HG02610 (cell line): ENCODE measurements at regions not wholly inside any gene's neighbourhood (a gene's known extent, or its start where the extent isn't known, plus 50 kb on each side); places are given as distances from the start of the nearest gene placed in this dataset.

ENCODE experiments used
- ATAC-seq: cut with Tn5 transposase; IDR thresholded peaks from one replicate; pipeline ENCODE4 v1.9.1; 2021; ENCODE audit warnings: mild to moderate bottlenecking, moderate library complexity; ENCODE audit not compliant: unreplicated experiment

DNA sequence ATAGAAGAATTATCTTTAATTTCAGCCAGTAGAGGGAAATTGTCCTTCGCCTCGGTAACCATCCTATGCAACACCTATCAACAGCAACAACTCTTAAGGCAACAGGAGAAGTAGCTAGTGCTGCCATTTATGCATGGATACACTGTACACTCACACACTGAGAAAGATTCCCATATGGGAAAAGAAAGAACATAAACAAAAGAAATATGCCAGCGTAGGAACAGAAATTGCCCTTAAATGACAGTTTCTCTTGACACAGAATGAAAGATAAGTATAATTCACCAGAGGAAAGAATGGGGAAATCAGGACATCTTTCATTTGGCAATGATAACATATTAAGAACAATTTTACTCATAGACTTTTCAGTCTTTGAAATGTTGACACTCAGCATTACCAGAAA, 466.9 kb downstream of the BCAT1 start:
- no peak for ATAC-seq

DNA sequence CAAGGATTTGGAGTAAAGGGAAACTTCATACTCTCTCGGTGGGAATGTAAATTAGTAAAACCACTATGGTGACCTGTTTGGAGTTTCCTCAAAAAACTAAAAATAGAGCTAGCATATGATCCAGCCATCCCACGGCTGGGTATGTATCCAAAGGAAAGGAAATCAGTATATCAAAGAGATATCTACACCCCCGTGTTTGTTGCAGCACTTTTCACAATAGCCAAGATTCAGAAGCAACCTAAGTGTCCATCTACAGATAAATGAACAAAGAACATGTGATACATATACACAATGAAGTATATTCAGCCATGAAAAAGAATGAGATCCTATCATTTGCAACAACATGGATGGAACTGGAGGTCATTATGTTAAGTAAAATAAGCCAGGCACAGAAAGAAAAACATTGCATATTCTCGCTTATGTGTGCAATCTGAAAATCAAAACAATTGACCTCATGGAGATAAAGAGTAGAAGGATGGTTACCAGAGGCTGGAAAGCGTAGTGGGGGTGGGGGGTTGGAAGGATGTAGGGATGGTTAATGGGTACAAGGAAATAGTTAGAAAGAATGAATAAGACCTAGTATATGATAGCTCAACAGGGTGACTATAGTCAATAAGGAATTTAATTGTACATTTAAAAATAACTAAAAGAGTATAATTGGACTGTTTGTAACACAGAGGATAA, 468.0 kb downstream of the BCAT1 start:
- no peak for ATAC-seq

DNA sequence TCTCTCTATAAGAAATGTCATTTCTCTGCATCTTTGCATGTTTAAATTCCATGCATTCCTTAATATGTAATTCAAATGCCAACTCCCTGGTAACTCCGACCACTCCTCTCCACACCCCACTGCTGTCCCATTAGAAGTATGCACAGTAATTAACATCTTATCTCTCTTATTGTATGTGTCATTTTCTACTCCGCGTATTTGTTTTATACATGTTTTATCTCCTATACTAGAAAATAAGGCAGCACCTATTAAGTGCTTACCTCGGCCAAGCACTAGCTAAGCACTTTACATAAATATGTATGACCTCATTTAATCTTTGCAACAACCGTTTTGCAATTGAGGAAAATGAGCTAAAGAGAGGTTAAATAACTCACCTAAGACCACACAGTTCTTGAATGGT, 469.8 kb downstream of the BCAT1 start:
- ATAC-seq: no peak

DNA sequence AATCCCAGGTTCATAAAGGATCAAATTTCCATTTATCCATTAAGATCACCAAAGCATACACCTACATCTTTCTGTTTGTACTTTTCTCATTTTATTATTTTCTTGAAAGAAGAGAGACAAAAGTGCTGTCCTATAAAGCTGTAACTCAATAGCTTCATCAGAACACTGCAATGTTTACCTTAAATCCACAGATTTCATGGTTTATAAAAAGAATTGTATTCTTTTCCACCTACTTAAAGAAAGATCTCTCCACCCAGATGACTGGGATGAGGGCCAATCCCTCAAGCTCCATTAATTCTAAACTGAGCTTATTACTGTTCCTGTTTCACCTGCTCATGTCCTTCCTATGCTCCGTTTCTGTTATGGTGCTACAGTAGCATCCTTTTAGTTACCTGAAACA, 470.6 kb downstream of the BCAT1 start:
- no peak for ATAC-seq

DNA sequence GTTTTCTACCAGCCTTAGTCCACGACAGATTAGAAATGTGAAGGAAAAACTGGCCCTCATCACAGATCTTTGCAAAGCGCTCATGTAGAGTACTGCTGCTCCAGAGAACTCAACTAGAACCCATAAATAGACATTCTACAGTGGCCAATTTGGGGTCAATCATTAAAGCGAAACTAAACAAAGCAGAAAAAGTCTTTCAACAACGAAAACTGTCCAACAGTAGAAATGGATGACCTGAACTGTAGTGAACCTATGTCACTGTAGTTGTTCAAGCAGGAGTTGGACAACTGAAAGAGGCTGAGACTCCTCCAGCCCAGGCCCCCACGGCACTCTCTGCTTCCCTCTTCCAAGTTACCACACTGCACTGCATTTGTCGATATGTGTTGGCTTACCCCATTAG, 472.6 kb downstream of the BCAT1 start:
- no peak for ATAC-seq

DNA sequence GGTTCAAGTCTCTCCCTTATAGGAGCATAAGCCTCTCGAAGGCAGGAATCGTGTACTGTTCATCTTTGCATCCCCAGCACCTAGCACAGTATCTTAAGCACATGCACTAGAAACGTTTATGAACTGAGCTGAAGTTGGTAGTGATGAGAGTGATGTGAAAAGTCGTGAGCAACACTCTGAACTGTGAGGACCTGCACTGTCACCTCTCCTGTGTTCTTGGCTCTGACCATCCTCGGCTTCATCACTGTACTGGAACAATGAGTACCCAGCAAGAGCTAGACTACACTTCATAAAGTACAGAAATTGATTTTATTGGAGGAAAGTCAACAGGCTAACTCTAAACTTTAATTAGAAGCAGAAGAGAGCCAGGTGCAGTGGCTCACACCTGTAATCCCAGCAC, 473.6 kb downstream of the BCAT1 start:
- ATAC-seq: no peak

DNA sequence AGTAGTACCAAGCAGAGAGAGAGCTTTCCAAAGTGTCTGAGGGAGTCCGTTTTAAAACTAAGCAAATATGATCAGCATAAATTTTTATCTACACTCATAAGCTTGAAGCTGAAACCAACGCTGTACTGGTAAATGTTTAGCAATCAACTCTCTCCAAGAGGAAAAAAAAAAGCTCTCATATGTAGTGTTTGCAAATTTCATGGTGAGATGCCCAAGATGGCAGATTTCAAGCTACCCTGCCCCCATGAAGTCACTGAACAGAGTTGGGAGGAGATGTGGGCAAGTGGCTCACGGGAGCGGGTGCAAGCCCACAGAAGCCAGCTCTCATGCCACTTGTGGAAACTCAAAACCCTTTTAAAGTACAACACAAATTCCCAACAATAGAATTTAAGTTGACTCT, 475.8 kb downstream of the BCAT1 start:
- ATAC-seq: no peak

DNA sequence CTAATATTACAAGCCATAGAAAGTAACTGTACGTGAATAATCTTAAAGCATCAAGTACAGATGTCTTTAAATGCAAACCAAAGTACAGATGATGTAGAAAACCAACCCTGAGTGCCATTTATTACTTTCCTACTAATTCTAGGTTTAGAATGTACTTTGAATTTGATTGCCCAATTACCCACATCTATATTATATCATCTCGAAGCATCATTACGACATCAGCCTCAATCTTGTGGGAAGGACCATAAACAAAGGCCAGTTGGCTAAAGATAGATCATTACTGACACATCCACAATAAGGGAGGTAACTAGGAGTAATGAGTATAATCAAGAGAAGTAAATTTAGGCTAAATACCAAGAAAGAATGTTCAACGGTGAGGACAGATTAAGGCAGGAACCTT, 478.9 kb downstream of the BCAT1 start:
- no peak for ATAC-seq

DNA sequence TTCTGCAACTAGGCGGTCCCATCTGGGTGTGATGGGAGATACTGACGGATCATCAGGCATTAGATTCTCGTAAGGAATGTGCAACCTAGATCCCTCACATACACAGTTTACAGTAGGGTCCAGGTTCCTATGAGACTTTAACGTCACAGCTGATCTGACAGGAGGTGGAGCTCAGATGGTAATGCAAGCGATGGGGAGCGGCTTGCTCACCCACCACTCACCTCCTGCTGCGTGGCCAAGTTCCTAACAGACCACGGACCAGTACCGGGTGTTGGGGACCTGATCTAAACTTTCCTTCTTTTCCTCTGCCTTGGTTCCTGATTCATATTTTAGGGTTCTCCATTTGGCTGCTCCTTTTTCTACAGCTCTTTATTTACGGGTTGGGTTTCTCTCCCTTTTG, 479.8 kb downstream of the BCAT1 start:
- ATAC-seq: no peak

DNA sequence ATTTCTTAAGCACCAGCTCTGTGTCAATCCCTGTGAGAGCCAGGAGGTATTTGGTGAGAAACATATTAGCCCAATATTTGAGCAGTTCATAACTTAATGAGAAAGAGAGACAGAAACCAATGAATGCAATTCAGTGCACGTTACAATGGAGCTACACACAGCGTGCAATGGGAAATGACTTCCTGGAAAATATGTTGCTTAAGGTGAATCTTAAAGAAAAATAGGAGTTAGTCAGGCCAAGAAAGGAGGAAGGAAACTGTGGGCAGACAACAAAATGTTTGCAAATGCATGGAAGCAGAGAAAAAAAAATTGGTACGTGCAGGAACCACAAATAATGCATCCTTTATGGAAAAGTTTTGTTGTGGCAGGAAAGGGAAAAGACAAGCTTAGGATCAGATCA, 481.7 kb downstream of the BCAT1 start:
- ATAC-seq: no peak

DNA sequence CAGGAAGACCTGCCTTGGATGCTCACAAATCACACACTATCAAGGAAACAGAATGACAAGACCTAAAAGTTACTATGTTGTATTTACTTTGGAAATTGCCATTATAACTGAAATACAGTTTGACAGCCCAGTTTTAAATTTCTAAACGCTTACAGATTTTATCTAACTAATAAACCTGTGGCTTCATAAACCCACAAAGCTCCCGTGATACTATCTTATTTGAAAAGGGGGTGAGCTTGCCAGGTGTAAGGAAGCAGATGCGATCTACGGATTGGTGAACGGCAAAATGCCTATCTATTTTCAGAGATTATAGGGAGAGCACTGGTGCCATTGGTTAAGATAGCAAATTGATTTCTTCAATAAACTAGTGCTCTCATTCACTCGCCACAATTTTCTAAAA, 485.5 kb downstream of the BCAT1 start:
- ATAC-seq: no peak

DNA sequence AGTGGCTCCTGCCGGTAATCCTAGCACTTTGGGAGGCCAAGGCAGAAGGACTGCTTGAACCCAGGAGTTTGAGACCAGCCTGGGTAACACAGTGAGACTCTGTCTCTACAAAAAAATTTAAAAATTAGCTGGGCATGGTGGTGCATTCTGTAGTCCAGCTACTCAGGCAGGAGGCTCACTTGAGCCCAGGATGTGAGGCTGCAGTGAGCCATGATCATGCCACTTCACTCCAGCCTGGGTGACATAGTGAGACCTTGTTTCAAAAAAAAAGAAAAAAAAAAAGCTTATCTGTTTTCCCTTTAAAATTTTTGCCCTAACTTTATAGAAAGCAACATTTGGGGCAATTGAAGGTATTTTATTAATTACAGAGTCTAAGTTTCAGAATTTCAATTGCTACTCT, 486.0 kb downstream of the BCAT1 start:
- no peak for ATAC-seq

DNA sequence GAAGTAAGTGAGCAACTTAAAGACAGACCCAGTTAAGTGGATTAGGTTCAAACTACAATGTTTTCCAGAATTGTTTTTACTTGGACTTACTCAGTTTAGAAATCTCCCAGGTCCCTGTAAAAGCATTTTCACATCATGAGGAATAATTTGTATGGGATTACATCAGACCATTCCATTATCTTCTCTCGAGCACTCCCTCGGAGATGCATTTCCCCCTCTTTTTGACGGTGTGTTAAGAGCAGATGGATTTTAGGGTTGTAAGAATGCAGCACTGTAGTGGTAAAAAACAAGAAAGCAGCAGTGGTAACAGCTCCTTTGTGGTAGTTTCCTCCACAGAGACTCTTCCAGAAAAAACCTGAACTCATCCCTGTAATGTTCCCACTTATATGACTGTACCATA, 488.4 kb downstream of the BCAT1 start:
- ATAC-seq: no peak

DNA sequence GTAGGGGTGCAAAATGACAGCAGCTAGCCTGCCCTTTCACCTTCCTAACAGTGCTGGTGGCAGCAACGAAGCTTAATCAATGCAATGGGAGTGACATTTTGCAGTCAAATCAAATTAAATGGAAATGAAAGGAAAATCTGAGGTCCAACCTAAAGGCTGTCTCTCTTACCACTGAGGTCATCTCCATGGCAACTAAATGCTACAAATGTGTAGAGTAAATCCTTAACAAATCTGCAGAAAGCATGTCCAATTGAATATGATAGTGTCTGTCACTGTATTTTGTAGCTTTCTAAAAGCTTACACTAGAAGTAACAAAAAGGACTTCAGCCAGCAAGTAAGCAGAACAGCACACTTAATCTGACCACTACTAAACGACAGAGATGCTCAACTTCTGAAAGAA, 488.8 kb downstream of the BCAT1 start:
- ATAC-seq: no peak

DNA sequence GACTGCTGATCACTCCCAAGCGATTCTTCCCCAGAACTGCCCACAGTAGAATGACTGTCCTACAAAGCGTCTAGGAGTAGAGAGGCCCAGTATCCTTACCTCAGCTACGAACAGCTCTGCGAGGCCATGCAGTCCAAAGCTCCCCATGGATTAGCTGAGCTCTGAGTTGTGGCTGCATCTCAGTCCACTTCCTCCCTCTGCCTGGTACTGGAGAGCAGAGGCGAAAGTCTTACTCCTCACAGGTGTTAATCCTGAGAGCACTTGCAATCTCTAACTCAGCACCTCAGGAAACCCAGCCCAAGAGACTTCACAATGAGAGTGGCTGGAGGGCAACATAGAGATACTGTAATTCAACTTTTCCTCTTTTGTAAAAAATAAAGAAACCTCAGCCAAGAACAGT, 493.1 kb downstream of the BCAT1 start:
- ATAC-seq: no peak

DNA sequence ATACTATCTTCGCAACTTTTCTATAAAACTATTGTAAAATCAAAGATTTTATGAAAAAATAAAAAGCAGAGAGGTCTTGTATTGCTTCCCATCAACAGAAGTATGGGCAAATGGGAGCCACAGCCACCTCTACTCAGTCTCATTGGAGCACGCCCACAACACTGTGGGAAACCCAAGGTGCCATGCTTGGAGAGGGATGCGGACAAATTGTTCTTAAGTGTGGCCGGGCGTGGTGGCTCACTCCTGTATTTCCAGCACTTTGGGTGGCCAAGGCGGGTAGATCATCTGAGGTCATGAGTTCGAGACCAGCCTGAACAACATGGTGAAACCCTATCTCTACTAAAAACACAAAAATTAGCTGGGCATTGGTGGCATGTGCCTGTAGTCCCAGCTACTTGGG, 498.2 kb upstream of the SOX5 start:
- ATAC-seq: no peak

DNA sequence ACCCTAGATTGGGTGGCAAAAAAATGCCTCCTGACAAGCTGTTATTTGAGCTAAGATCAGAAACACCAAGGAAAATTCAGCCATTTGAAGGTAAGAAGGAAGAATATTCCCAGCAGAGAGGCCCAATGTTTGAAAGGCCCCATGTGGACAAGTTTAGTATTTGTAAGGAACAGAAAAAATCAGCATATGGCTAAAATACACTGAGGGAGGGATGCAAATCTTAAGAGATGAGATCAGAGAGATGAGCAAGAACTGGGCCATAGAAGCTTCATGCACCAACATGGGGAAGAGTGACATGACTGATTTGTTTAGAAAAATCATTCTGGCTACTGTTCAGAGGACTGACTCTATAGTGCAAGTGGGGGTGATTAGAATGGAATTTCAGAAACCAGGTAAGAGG, 496.8 kb upstream of the SOX5 start:
- no peak for ATAC-seq

DNA sequence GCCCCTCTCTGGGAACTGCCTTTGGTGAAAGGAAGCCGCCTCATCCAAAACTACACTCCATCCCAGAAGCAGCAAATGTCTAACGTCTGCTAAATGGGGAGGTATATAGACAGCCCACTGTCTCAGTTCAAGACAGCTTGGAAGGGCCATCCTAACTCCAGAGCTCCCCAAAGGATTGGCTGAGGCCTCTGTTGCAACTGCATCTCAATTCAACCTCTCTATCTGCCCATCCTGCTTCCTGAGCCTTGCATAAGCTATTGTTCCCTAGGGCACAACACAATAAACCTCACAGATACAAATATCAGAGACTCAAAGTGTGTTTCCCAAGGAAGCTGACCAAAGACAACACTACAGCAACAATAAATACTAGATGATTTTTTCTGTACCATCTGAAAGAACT, 495.2 kb upstream of the SOX5 start:
- ATAC-seq: no peak

DNA sequence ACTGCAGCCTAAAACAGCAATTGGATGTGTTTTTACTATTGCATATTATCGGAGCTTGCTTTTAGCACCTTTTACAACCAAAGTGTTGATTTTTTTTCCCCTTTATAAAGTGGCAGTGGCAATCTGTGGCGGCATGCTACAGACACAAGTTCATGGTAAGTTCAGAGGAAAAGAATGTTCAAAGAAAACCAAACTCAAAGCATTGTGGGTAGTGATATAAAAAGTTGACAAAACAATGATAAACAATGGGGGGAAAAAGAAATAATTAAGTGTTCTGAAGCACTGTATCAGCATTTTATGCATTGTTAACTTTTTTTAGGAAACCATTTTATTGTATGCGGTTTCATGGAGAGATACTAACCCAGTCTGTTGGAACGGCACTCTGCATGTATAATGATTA, 492.0 kb upstream of the SOX5 start:
- ATAC-seq: no peak

DNA sequence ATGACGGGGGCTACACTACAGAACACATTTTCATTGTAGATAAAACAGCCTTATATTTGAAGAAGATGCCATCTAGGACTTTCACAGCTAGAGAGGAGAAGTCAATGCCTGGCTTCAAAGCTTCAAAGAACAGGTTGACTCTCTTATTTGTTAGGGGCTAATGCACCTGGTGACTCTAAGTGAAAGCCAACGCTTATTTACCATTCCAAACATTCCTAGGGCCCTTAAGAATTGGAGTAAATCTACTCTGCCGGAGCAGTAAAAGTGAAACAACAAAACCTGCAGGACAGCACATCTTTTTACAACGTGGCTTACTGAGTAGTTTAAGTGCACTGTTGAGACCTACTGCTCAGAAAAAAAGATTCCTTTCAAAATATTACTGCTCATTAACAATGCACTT, 487.2 kb upstream of the SOX5 start:
- no peak for ATAC-seq

DNA sequence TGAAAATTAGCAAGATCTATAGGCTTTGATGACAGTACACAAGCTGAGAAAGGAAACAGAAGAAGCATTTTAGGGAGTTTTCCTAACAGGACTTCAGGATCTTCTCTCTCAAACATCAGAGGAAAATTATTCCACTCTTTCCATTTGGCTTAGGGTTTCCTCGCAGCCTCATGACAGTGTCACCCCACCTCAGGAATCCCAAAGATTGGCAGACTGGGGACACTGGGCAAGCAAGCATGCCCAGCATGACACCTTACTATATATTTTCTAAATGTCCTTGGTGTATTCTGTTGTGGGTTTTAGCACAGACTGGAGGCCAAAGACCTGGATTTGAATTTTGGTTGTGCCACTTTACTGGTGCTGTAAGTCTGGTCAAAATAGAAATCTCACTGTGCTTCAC, 482.4 kb upstream of the SOX5 start:
- no peak for ATAC-seq

DNA sequence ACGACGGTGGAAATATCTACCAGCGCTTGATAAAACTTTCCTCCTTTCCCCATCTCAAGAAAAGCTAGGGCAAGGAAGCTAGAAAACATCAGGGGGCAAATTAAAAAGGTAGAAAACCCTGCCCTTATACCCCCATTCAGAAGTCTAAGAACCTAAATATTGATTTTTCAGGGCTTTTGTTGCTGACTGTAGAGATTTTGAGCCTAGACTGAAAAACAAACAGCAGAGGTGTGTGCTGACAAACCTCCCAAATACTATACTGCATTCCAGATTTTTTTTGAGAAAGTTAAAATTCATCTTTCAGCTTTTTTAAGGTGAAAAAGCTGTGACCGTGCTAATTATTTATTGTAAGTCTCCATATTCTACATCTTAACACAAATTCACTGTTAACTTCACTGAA, 478.3 kb upstream of the SOX5 start:
- no peak for ATAC-seq

DNA sequence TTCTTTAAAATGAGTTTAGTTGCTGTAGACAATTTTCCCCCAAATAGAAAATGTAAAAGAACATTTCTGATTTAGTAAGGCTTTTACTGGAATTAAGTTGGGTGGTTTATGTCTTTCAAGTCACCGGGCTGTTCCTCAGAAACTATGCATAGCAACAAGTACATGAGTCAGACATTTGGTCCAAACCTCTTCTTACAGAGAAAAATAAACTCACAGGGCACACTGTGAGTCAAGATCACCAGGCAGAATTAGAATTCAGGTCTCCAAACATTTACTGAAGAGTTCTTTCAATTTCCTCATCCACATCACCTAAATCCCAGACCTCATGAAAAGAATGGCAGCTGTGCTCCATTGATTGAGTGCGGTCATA, 476.1 kb upstream of the SOX5 start:
- no peak for ATAC-seq
